ENCODE measurements at regions not wholly inside any gene's neighbourhood (a gene's known extent, or its start where the extent isn't known, plus 50 kb on each side); places are given as distances from the start of the nearest gene placed in this dataset.

DNA sequence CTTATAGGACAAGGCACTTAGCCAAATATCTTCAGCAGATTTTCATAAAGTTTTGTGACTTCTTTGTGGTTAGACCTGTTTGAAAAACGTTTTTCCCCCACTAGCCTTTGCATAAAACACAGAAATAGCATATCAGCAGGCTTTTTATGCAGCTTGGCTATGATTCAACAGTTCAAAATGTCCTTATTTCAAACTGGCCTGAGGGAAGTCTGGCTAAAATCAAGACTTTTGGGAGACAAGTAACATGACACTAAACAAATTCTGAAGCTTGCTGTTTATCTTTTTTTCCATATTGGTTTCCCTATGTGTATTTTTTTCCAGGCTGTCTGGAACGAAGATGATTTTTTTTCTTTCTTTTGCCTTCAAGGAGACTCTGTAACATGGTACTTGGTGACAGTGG, 95.1 kb upstream of the L3MBTL4 start:
- FAIRE-seq (no peak), DNase-seq (ENCODE audit: extremely low read depth in 1 of 4, low spot score in 3 of 4) (no peak), ATAC-seq (no peak)
- H3K9me1 ChIP-seq (ENCODE audit: control insufficient read depth, insufficient read depth, low read length), result no peaks in the 10 kb centered on the region
- no peaks in the 10 kb centered on the region for H3K79me2 ChIP-seq (ENCODE audit: control insufficient read depth, insufficient read depth, low read length)
- no peaks in the 10 kb centered on the region for H3K9me3 ChIP-seq (replicated peaks; ENCODE audit: control insufficient read depth, insufficient read depth, low read depth, low read length)
- H3K27ac ChIP-seq (ENCODE audit: extremely low read depth, low read depth, low read length), result no peak overlapping the region
- no peaks in the 10 kb centered on the region for H3K4me1 ChIP-seq (replicated peaks in 1 of 2; ENCODE audit: control insufficient read depth in 2 of 2, insufficient read depth in 2 of 2, low read length in 2 of 2)
- TF ChIP-seq POLR3A (IDR thresholded peaks at IDR 0.05; ENCODE audit: borderline replicate concordance, extremely low read depth, insufficient read depth, insufficient read length) (no peak), ZNF3 (CRISPR knock-in tag; IDR thresholded peaks at IDR 0.05) (no peak), ASH1L (IDR thresholded peaks at IDR 0.05; ENCODE audit: borderline replicate concordance, low read depth, partially characterized antibody) (no peak), ZKSCAN1 (IDR thresholded peaks at IDR 0.05; ENCODE audit: low read depth, low read length) (no peak), ELF2 (CRISPR knock-in tag; IDR thresholded peaks at IDR 0.05) (no peak), SMC3 (conservative IDR thresholded peaks at IDR 0.05; ENCODE audit: insufficient read depth, low read depth, low read length) (no peak)
- TF ChIP-seq, protein P1, sequence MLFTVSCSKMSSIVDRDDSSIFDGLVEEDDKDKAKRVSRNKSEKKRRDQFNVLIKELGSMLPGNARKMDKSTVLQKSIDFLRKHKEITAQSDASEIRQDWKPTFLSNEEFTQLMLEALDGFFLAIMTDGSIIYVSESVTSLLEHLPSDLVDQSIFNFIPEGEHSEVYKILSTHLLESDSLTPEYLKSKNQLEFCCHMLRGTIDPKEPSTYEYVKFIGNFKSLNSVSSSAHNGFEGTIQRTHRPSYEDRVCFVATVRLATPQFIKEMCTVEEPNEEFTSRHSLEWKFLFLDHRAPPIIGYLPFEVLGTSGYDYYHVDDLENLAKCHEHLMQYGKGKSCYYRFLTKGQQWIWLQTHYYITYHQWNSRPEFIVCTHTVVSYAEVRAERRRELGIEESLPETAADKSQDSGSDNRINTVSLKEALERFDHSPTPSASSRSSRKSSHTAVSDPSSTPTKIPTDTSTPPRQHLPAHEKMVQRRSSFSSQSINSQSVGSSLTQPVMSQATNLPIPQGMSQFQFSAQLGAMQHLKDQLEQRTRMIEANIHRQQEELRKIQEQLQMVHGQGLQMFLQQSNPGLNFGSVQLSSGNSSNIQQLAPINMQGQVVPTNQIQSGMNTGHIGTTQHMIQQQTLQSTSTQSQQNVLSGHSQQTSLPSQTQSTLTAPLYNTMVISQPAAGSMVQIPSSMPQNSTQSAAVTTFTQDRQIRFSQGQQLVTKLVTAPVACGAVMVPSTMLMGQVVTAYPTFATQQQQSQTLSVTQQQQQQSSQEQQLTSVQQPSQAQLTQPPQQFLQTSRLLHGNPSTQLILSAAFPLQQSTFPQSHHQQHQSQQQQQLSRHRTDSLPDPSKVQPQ (CRISPR knock-in tag; IDR thresholded peaks at IDR 0.05; ENCODE audit: borderline replicate concordance), result no peak
- no peak overlapping the region for H3K4me2 ChIP-seq (ENCODE audit: insufficient read depth, low read length)
- H3K27me3 ChIP-seq (ENCODE audit: control insufficient read depth in 2 of 2, insufficient read depth in 2 of 2, low read length in 2 of 2), result no peaks in the 10 kb centered on the region
- H2AFZ ChIP-seq (ENCODE audit: low read depth, low read length), result no peak overlapping the region
- H3K36me3 ChIP-seq (ENCODE audit: control insufficient read depth, insufficient read depth, low read length), result no peaks in the 10 kb centered on the region
- intact Hi-C loops (cut with micrococcal nuclease), result no loop called here
- ChIA-PET POLR2A (no interaction called here), CTCF (ENCODE audit: low intra/inter-chr PET ratio) (no interaction called here)
- no peak overlapping the region for H3K4me3 ChIP-seq
- H4K20me1 ChIP-seq (replicated peaks; ENCODE audit: control insufficient read depth, insufficient read depth, low read length), result no peaks in the 10 kb centered on the region
- 0% methylated on average over 2 of the region's 2 CpGs for WGBS (ENCODE audit: insufficient coverage, low coverage, missing lambda C conversion rate)
- H3K9ac ChIP-seq (ENCODE audit: insufficient read depth in 1 of 2, low read depth in 2 of 2, low read length in 2 of 2), result no peak overlapping the region
- in situ Hi-C loops (cut with MboI), result no loop called here
- no TSS peak for BruUV-seq (replicated peaks)
